Stimulated activated memory B cell treated with anti-CD40 and anti-IgM and Interleukin-4, amounts not matched to agents 10 μg/mL and 1 μg/mL and 100 μg/mL, for 72 hours (primary cell): ENCODE measurements at regions not wholly inside any gene's neighbourhood (a gene's known extent, or its start where the extent isn't known, plus 50 kb on each side); places are given as distances from the start of the nearest gene placed in this dataset.
"Not testable (repeated sequence)": the region's sequence is repeated elsewhere in the genome, so short reads cannot be mapped to it uniquely, and the experiment has no call there.

Source experiments
- ATAC-seq: fragments of 150-1000 bp; cut with Tn5 transposase; 2 replicates; pipeline ENCODE4 v1.10.0; 2021
- H3K27ac Mint-ChIP-seq: one replicate; pipeline ENCODE4 v1.8.0; 2022; ENCODE audit warnings: mild to moderate bottlenecking, mixed read lengths
- H3K27me3 Mint-ChIP-seq: one replicate; pipeline ENCODE4 v1.8.0; 2022; ENCODE audit warnings: mixed read lengths
- H3K36me3 Mint-ChIP-seq: one replicate; pipeline ENCODE4 v1.8.0; 2022; ENCODE audit warnings: mixed read lengths
- H3K4me1 Mint-ChIP-seq: one replicate; pipeline ENCODE4 v1.8.0; 2022; ENCODE audit warnings: mixed read lengths
- H3K4me3 Mint-ChIP-seq: one replicate; pipeline ENCODE4 v1.8.0; 2022; ENCODE audit warnings: mild to moderate bottlenecking, moderate library complexity, mixed read lengths
- H3K9me3 Mint-ChIP-seq: one replicate; pipeline ENCODE4 v1.8.0; 2022; ENCODE audit warnings: mixed read lengths

- no peak overlapping the region for H3K4me3 Mint-ChIP-seq
- H3K4me1 Mint-ChIP-seq: no peaks in the 10 kb centered on the region
- H3K27me3 Mint-ChIP-seq: peaks cover 18% of the 10 kb centered on the region
- H3K27ac Mint-ChIP-seq: no peak overlapping the region
- no peaks in the 10 kb centered on the region for H3K9me3 Mint-ChIP-seq
- H3K36me3 Mint-ChIP-seq: no peaks in the 10 kb centered on the region
- no peak for ATAC-seq
These were observed 79.5 kb upstream of the ERCC6L2 start for GRCh38 chr9:95796029-95796428.

DNA sequence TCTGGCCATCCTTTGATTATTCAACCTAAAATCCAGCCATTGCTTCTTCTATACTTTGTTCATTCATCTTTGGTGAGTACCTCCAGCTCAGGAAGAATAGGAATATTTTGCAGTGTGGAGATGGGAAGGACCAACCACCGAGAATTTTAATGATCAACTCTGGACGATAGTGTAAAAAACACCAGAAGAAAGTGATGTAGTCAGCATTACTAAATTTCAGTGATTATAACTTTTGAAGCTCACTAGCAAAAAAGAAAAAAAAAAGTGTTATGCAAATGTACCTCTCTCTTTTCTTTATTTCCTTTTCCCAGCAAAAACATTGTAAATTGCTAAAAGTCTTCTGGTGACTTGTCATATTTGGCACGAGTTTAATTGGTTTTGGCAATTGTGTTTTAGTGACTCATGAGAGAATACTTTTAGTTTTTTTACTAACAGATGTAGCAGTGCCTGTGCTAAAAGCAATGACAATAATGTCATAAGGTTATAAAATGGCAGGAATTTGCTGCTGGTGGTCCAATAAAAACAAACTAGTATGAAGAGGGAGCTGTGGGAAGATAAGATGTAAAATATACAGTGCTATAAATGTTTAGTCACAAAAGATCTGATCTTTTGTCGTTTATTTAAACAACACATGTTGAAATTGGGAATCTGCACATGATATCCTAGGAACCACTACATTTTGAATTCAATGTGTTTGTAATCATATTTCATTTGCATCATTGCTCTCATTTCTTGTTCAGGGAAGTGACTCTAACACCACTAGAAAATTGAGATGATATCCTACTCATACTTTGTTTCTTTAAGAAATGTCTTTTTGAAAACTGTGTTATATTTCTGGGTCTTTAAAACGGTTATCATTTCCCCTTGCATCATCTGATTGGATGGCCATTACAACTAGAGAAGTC is 81.3 kb upstream of the ERCC6L2 start:
- H3K4me1 Mint-ChIP-seq: no peaks in the 10 kb centered on the region
- no peak overlapping the region for H3K4me3 Mint-ChIP-seq
- ATAC-seq: no peak
- no peaks in the 10 kb centered on the region for H3K9me3 Mint-ChIP-seq
- H3K36me3 Mint-ChIP-seq: no peaks in the 10 kb centered on the region
- H3K27ac Mint-ChIP-seq: no peak overlapping the region
- peaks cover 18% of the 10 kb centered on the region for H3K27me3 Mint-ChIP-seq

GRCh38 chr9:95791695-95792094 is 83.8 kb upstream of the ERCC6L2 start:
- no peak for ATAC-seq
- H3K4me3 Mint-ChIP-seq: no peak overlapping the region
- no peak overlapping the region for H3K27ac Mint-ChIP-seq
- no peaks in the 10 kb centered on the region for H3K9me3 Mint-ChIP-seq
- H3K4me1 Mint-ChIP-seq: no peaks in the 10 kb centered on the region
- H3K27me3 Mint-ChIP-seq: peaks cover 18% of the 10 kb centered on the region
- H3K36me3 Mint-ChIP-seq: no peaks in the 10 kb centered on the region

GRCh38 chr9:95791286-95791685 is 84.2 kb upstream of the ERCC6L2 start:
- no peak overlapping the region for H3K4me3 Mint-ChIP-seq
- no peaks in the 10 kb centered on the region for H3K9me3 Mint-ChIP-seq
- no peaks in the 10 kb centered on the region for H3K4me1 Mint-ChIP-seq
- no peaks in the 10 kb centered on the region for H3K36me3 Mint-ChIP-seq
- no peak for ATAC-seq
- no peak overlapping the region for H3K27ac Mint-ChIP-seq
- H3K27me3 Mint-ChIP-seq: peaks cover 18% of the 10 kb centered on the region

DNA sequence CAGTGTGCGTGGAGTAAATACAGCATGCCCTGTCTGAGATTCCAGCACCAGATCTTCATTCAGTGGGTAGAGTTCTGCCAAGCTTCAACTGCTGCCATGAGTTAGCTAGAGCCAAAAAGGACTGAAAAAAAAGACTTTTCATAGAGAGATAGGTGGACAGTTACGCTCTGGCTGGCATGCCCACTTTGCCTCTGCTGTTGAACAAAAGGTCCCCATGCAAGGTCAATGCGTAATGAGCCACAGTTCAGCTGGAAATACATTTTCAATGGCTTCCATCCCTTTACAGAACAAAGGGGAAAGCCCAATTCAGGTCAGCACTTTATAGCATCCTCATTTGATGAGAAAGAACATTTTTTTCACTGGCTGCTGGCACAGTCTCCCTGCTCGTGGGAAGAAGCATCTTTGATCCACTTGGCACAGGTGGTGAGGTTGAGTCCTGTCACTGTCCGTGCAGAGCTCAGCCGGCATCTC is 86.9 kb upstream of the ERCC6L2 start:
- peaks cover 11% of the 10 kb centered on the region for H3K27me3 Mint-ChIP-seq
- H3K36me3 Mint-ChIP-seq: no peaks in the 10 kb centered on the region
- H3K27ac Mint-ChIP-seq: no peak overlapping the region
- ATAC-seq: no peak
- no peaks in the 10 kb centered on the region for H3K4me1 Mint-ChIP-seq
- no peaks in the 10 kb centered on the region for H3K9me3 Mint-ChIP-seq
- H3K4me3 Mint-ChIP-seq: no peak overlapping the region

DNA sequence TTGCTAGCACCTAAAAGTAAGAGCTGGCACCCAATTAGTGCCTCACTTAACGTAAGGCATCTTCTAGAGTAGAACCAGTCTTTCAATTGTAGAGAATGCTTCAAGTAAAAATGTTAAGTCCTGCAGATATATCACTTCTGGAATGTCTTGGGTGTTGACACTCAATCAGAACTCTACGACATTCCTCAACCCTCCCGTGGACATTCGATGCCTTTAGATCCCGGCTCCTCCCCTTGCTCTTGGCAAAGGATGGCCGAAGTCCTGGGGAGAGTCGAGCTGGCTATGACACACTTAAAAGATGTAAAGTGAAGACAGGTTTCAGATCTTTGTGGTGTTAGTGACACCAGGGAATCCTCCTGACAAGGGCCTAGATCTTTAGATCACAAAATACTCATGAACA is 87.5 kb upstream of the ERCC6L2 start:
- Mint-ChIP-seq H3K4me3 (no peak overlapping the region), H3K36me3 (no peaks in the 10 kb centered on the region)

GRCh38 chr9:95785209-95785608 is 90.3 kb upstream of the ERCC6L2 start:
- Mint-ChIP-seq H3K9me3 (no peaks in the 10 kb centered on the region), H3K27me3 (peaks cover 12% of the 10 kb centered on the region), H3K27ac (no peak overlapping the region), H3K4me1 (no peaks in the 10 kb centered on the region), H3K4me3 (no peak overlapping the region), H3K36me3 (no peaks in the 10 kb centered on the region)
- ATAC-seq: no peak

More for the DNA sequence above, 87.5 kb upstream of the ERCC6L2 start:
- Mint-ChIP-seq H3K4me1 (no peaks in the 10 kb centered on the region), H3K27ac (no peak overlapping the region), H3K27me3 (peaks cover 6% of the 10 kb centered on the region), H3K9me3 (no peaks in the 10 kb centered on the region)
- ATAC-seq: no peak

- H3K4me3 Mint-ChIP-seq: no peak overlapping the region
- H3K27me3 Mint-ChIP-seq: peaks cover 12% of the 10 kb centered on the region
- no peak overlapping the region for H3K27ac Mint-ChIP-seq
- no peaks in the 10 kb centered on the region for H3K4me1 Mint-ChIP-seq
- no peaks in the 10 kb centered on the region for H3K36me3 Mint-ChIP-seq
- ATAC-seq: peak; percentile 61
- no peaks in the 10 kb centered on the region for H3K9me3 Mint-ChIP-seq
These were observed 91.2 kb upstream of the ERCC6L2 start for GRCh38 chr9:95784318-95784717.

- no peak overlapping the region for H3K4me3 Mint-ChIP-seq
- peaks cover 12% of the 10 kb centered on the region for H3K27me3 Mint-ChIP-seq
- H3K9me3 Mint-ChIP-seq: no peaks in the 10 kb centered on the region
- H3K27ac Mint-ChIP-seq: no peak overlapping the region
- H3K4me1 Mint-ChIP-seq: no peaks in the 10 kb centered on the region
- no peak for ATAC-seq
- no peaks in the 10 kb centered on the region for H3K36me3 Mint-ChIP-seq
These were observed 92.0 kb upstream of the ERCC6L2 start for GRCh38 chr9:95783426-95783975.

DNA sequence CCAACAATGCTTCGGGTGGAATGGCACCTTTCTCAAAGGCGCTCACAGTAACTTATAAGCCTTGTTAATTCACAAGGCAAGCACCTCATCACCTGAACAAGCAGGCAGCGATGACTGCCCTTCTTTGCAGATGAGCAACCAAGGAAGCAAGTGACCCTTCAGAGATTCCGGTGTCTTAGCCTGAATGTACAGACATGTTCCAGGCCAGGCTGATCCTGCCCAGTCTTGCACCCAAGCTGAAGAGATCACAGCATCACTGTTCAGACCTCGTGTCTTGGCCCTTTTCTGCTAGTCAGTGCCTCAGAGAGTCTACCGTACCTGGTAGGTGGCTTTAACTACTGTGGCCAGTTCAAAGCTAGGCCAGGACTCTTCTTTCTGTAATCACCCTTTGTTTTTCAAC is 94.7 kb upstream of the ERCC6L2 start:
- no peaks in the 10 kb centered on the region for H3K4me1 Mint-ChIP-seq
- no peak overlapping the region for H3K27ac Mint-ChIP-seq
- H3K9me3 Mint-ChIP-seq: no peaks in the 10 kb centered on the region
- H3K4me3 Mint-ChIP-seq: no peak overlapping the region
- no peaks in the 10 kb centered on the region for H3K36me3 Mint-ChIP-seq
- peaks cover 12% of the 10 kb centered on the region for H3K27me3 Mint-ChIP-seq
- ATAC-seq: no peak

DNA sequence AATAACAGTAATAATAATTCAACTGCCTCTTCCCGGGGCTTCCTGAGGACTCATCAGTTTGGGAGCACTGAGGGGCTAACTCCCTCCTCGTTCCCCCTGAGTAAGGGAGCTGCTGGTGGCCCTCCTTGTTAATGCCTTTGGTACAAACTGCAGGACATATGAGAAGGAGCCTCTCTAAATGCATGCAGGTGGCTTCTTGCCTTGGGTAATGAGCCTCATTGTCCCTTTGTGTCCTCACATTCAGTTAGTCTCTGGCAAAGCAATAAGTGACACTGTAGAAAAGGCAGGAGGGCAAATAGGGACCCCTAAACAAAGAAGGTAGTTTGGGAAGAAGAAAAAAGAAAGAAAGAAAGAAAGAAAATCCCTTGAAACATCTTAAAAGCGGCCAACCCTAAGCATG is 95.4 kb upstream of the ERCC6L2 start:
- H3K27ac Mint-ChIP-seq: no peak overlapping the region
- H3K4me3 Mint-ChIP-seq: no peak overlapping the region
- H3K36me3 Mint-ChIP-seq: no peaks in the 10 kb centered on the region
- peaks cover 12% of the 10 kb centered on the region for H3K27me3 Mint-ChIP-seq
- H3K9me3 Mint-ChIP-seq: no peaks in the 10 kb centered on the region
- no peaks in the 10 kb centered on the region for H3K4me1 Mint-ChIP-seq
- no peak for ATAC-seq

GRCh38 chr9:95779597-95779996 is 95.9 kb upstream of the ERCC6L2 start:
- not testable (repeated sequence) for H3K27ac Mint-ChIP-seq, H3K4me3 Mint-ChIP-seq, H3K9me3 Mint-ChIP-seq, H3K36me3 Mint-ChIP-seq, H3K4me1 Mint-ChIP-seq, ATAC-seq
- H3K27me3 Mint-ChIP-seq: peaks cover 12% of the 10 kb centered on the region

DNA sequence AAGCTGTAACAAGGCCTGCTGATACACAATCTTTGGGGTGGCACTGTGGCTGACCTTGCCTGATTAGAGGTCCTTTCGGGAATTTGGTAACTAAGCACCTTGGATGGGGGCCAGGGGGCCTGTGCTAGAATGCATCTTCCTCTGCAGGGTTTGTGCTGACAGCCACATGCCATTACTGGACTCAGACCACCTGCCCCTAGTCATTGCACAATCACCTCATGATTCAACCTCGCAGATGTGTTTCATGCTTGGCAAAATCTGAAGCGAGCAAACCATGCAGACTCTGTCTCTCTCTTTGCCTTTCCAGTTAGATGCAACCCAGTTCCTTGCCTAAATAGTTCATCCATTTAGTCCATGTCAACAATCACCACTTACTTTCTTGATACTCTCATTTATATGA is 96.5 kb upstream of the ERCC6L2 start:
- H3K27me3 Mint-ChIP-seq: peaks cover 12% of the 10 kb centered on the region
- no peaks in the 10 kb centered on the region for H3K4me1 Mint-ChIP-seq
- ATAC-seq: no peak
- no peaks in the 10 kb centered on the region for H3K9me3 Mint-ChIP-seq
- no peak overlapping the region for H3K4me3 Mint-ChIP-seq
- H3K36me3 Mint-ChIP-seq: no peaks in the 10 kb centered on the region
- no peak overlapping the region for H3K27ac Mint-ChIP-seq

- H3K4me1 Mint-ChIP-seq: no peaks in the 10 kb centered on the region
- no peak overlapping the region for H3K27ac Mint-ChIP-seq
- H3K9me3 Mint-ChIP-seq: no peaks in the 10 kb centered on the region
- ATAC-seq: no peak
- H3K27me3 Mint-ChIP-seq: peaks cover 12% of the 10 kb centered on the region
- no peaks in the 10 kb centered on the region for H3K36me3 Mint-ChIP-seq
- H3K4me3 Mint-ChIP-seq: no peak overlapping the region
These were observed 98.4 kb upstream of the ERCC6L2 start for GRCh38 chr9:95777136-95777535.

DNA sequence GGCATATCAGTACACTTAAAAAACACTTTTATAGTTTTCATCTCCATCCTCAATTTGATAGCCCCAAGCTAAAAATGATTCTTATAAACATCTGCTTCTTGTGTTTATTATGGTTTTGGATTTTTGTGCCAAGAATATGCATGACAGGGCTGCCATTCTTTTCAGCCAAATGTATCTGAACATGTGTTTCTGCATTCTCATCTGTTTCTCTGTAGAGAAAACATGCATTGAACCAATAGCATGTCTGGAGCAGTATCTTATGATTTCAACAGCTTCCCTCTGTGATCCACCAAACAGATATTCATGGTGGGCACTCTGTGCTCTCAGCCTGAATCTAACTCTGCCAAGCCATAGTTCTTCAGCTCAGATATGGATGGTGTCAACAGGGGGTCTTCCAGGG is 99.3 kb upstream of the ERCC6L2 start:
- no peak overlapping the region for H3K27ac Mint-ChIP-seq

GRCh38 chr9:95775191-95775590 is 100.3 kb upstream of the ERCC6L2 start:
- Mint-ChIP-seq H3K27ac (no peak overlapping the region), H3K36me3 (no peaks in the 10 kb centered on the region), H3K9me3 (no peaks in the 10 kb centered on the region), H3K4me1 (no peaks in the 10 kb centered on the region), H3K4me3 (no peak overlapping the region), H3K27me3 (peaks cover 9% of the 10 kb centered on the region)
- no peak for ATAC-seq

More for the DNA sequence above, 99.3 kb upstream of the ERCC6L2 start:
- H3K9me3 Mint-ChIP-seq: no peaks in the 10 kb centered on the region
- no peaks in the 10 kb centered on the region for H3K36me3 Mint-ChIP-seq
- ATAC-seq: no peak
- no peak overlapping the region for H3K4me3 Mint-ChIP-seq
- H3K27me3 Mint-ChIP-seq: peaks cover 9% of the 10 kb centered on the region
- H3K4me1 Mint-ChIP-seq: no peaks in the 10 kb centered on the region
